ENCODE measurements at regions not wholly inside any gene's neighbourhood (a gene's known extent, or its start where the extent isn't known, plus 50 kb on each side); places are given as distances from the start of the nearest gene placed in this dataset.
"Not testable (repeated sequence)": the region's sequence is repeated elsewhere in the genome, so short reads cannot be mapped to it uniquely, and the experiment has no call there.

- CTCF ChIA-PET; POLR2A ChIA-PET; H3K27ac ChIP-seq (ENCODE audit: extremely low read depth, low read depth, low read length); H3K4me1 ChIP-seq (ENCODE audit: control insufficient read depth, insufficient read depth, low read length); H3K9me3 ChIP-seq (ENCODE audit: control insufficient read depth, insufficient read depth, low read depth, low read length); H3K36me3 ChIP-seq (ENCODE audit: control insufficient read depth in 2 of 2, insufficient read depth in 1 of 2, low read length in 2 of 2); H3K4me3 ChIP-seq (ENCODE audit: low read depth, low read length): not testable (repeated sequence)
Observed at GRCh38 chr9:66720845-66721244, 179.7 kb upstream of the ZNF658 start.

GRCh38 chr9:66727540-66727939 lies 173.0 kb upstream of the ZNF658 start:
- H3K4me1 ChIP-seq (ENCODE audit: control insufficient read depth, insufficient read depth, low read length); CTCF ChIA-PET; POLR2A ChIA-PET; H3K27ac ChIP-seq (ENCODE audit: extremely low read depth, low read depth, low read length); H3K4me3 ChIP-seq (ENCODE audit: low read depth, low read length); H3K9me3 ChIP-seq (ENCODE audit: control insufficient read depth, insufficient read depth, low read depth, low read length); H3K36me3 ChIP-seq (ENCODE audit: control insufficient read depth in 2 of 2, insufficient read depth in 1 of 2, low read length in 2 of 2): not testable (repeated sequence)

- H3K9me3 ChIP-seq (ENCODE audit: control insufficient read depth, insufficient read depth, low read depth, low read length); H3K36me3 ChIP-seq (ENCODE audit: control insufficient read depth in 2 of 2, insufficient read depth in 1 of 2, low read length in 2 of 2); CTCF ChIA-PET; H3K4me1 ChIP-seq (ENCODE audit: control insufficient read depth, insufficient read depth, low read length); H3K4me3 ChIP-seq (ENCODE audit: low read depth, low read length); POLR2A ChIA-PET; H3K27ac ChIP-seq (ENCODE audit: extremely low read depth, low read depth, low read length): not testable (repeated sequence)
Observed at GRCh38 chr9:66736686-66737085, 163.8 kb upstream of the ZNF658 start.

GRCh38 chr9:66738418-66738817 lies 162.1 kb upstream of the ZNF658 start:
- H3K4me1 ChIP-seq (ENCODE audit: control insufficient read depth, insufficient read depth, low read length) = not testable (repeated sequence)

GRCh38 chr9:66740136-66740535 lies 160.4 kb upstream of the ZNF658 start:
- H3K36me3 ChIP-seq (ENCODE audit: control insufficient read depth in 2 of 2, insufficient read depth in 1 of 2, low read length in 2 of 2); H3K27ac ChIP-seq (ENCODE audit: extremely low read depth, low read depth, low read length); POLR2A ChIA-PET; CTCF ChIA-PET; H3K4me1 ChIP-seq (ENCODE audit: control insufficient read depth, insufficient read depth, low read length); H3K4me3 ChIP-seq (ENCODE audit: low read depth, low read length); H3K9me3 ChIP-seq (ENCODE audit: control insufficient read depth, insufficient read depth, low read depth, low read length): not testable (repeated sequence)

More at GRCh38 chr9:66738418-66738817, 162.1 kb upstream of the ZNF658 start:
- CTCF ChIA-PET; H3K36me3 ChIP-seq (ENCODE audit: control insufficient read depth in 2 of 2, insufficient read depth in 1 of 2, low read length in 2 of 2); H3K4me3 ChIP-seq (ENCODE audit: low read depth, low read length); H3K9me3 ChIP-seq (ENCODE audit: control insufficient read depth, insufficient read depth, low read depth, low read length); H3K27ac ChIP-seq (ENCODE audit: extremely low read depth, low read depth, low read length); POLR2A ChIA-PET: not testable (repeated sequence)

GRCh38 chr9:66745846-66746245 lies 154.7 kb upstream of the ZNF658 start:
- H3K9me3 ChIP-seq (ENCODE audit: control insufficient read depth, insufficient read depth, low read depth, low read length); CTCF ChIA-PET; POLR2A ChIA-PET; H3K27ac ChIP-seq (ENCODE audit: extremely low read depth, low read depth, low read length); H3K4me1 ChIP-seq (ENCODE audit: control insufficient read depth, insufficient read depth, low read length); H3K4me3 ChIP-seq (ENCODE audit: low read depth, low read length); H3K36me3 ChIP-seq (ENCODE audit: control insufficient read depth in 2 of 2, insufficient read depth in 1 of 2, low read length in 2 of 2): not testable (repeated sequence)

GRCh38 chr9:66752324-66752923 lies 148.1 kb upstream of the ZNF658 start:
- POLR2A ChIA-PET; H3K36me3 ChIP-seq (ENCODE audit: control insufficient read depth in 2 of 2, insufficient read depth in 1 of 2, low read length in 2 of 2); H3K27ac ChIP-seq (ENCODE audit: extremely low read depth, low read depth, low read length); H3K4me1 ChIP-seq (ENCODE audit: control insufficient read depth, insufficient read depth, low read length); CTCF ChIA-PET; H3K9me3 ChIP-seq (ENCODE audit: control insufficient read depth, insufficient read depth, low read depth, low read length); H3K4me3 ChIP-seq (ENCODE audit: low read depth, low read length): not testable (repeated sequence)

GRCh38 chr9:66759825-66760492 lies 140.6 kb upstream of the ZNF658 start:
- H3K9me3 ChIP-seq (ENCODE audit: control insufficient read depth, insufficient read depth, low read depth, low read length); H3K27ac ChIP-seq (ENCODE audit: extremely low read depth, low read depth, low read length); H3K36me3 ChIP-seq (ENCODE audit: control insufficient read depth in 2 of 2, insufficient read depth in 1 of 2, low read length in 2 of 2); CTCF ChIA-PET; POLR2A ChIA-PET; H3K4me3 ChIP-seq (ENCODE audit: low read depth, low read length); H3K4me1 ChIP-seq (ENCODE audit: control insufficient read depth, insufficient read depth, low read length): not testable (repeated sequence)

- H3K27ac ChIP-seq (ENCODE audit: extremely low read depth, low read depth, low read length); CTCF ChIA-PET; H3K4me1 ChIP-seq (ENCODE audit: control insufficient read depth, insufficient read depth, low read length): not testable (repeated sequence)
Observed at GRCh38 chr9:66764799-66765493, 135.6 kb upstream of the ZNF658 start.

GRCh38 chr9:66765531-66765930 lies 135.0 kb upstream of the ZNF658 start:
- CTCF ChIA-PET; POLR2A ChIA-PET; H3K36me3 ChIP-seq (ENCODE audit: control insufficient read depth in 2 of 2, insufficient read depth in 1 of 2, low read length in 2 of 2); H3K4me1 ChIP-seq (ENCODE audit: control insufficient read depth, insufficient read depth, low read length); H3K9me3 ChIP-seq (ENCODE audit: control insufficient read depth, insufficient read depth, low read depth, low read length); H3K4me3 ChIP-seq (ENCODE audit: low read depth, low read length); H3K27ac ChIP-seq (ENCODE audit: extremely low read depth, low read depth, low read length): not testable (repeated sequence)

More at GRCh38 chr9:66764799-66765493, 135.6 kb upstream of the ZNF658 start:
- H3K4me3 ChIP-seq (ENCODE audit: low read depth, low read length); H3K36me3 ChIP-seq (ENCODE audit: control insufficient read depth in 2 of 2, insufficient read depth in 1 of 2, low read length in 2 of 2); POLR2A ChIA-PET; H3K9me3 ChIP-seq (ENCODE audit: control insufficient read depth, insufficient read depth, low read depth, low read length): not testable (repeated sequence)

- H3K36me3 ChIP-seq (ENCODE audit: control insufficient read depth in 2 of 2, insufficient read depth in 1 of 2, low read length in 2 of 2); CTCF ChIA-PET; POLR2A ChIA-PET; H3K27ac ChIP-seq (ENCODE audit: extremely low read depth, low read depth, low read length); H3K9me3 ChIP-seq (ENCODE audit: control insufficient read depth, insufficient read depth, low read depth, low read length); H3K4me1 ChIP-seq (ENCODE audit: control insufficient read depth, insufficient read depth, low read length); H3K4me3 ChIP-seq (ENCODE audit: low read depth, low read length): not testable (repeated sequence)
Observed at GRCh38 chr9:66771504-66771903, 129.0 kb upstream of the ZNF658 start.
